GM12878 (cell line): ENCODE measurements at regions not wholly inside any gene's neighbourhood (a gene's known extent, or its start where the extent isn't known, plus 50 kb on each side); places are given as distances from the start of the nearest gene placed in this dataset.

ENCODE experiments used
- EGR1 ChIP-seq, 2 experiments: IDR thresholded peaks; 1 replicate in 1 of 2; 2 replicates in 1 of 2; pipeline ENCODE4 v1.6.1; 2011 to 2012; ENCODE audit warnings: low read depth in 2 of 2, low read length in 2 of 2, borderline replicate concordance in 1 of 2, mild to moderate bottlenecking in 1 of 2, moderate library complexity in 1 of 2
- EZH2 ChIP-seq: IDR thresholded peaks from 2 replicates; pipeline ENCODE4 v1.6.1; 2012; ENCODE audit warnings: low read depth, mild to moderate bottlenecking, control low read depth, inconsistent platforms, low read length, borderline replicate concordance; ENCODE audit not compliant: control insufficient read depth
- FOXM1 ChIP-seq: IDR thresholded peaks from 2 replicates; pipeline ENCODE4 v1.6.1; 2012; ENCODE audit warnings: low read depth, mild to moderate bottlenecking, inconsistent platforms, low read length, moderate library complexity
- KDM1A ChIP-seq: fragments of 200-600 bp; sonication (generic); IDR thresholded peaks from 2 replicates; pipeline ENCODE4 v1.6.1; 2016; ENCODE audit warnings: borderline replicate concordance
- MYC ChIP-seq: IDR thresholded peaks from 2 replicates; pipeline ENCODE4 v1.6.1; 2011; ENCODE audit warnings: mild to moderate bottlenecking, low read length, moderate library complexity, inconsistent platforms; ENCODE audit not compliant: insufficient read depth, insufficient replicate concordance, insufficient read length, severe bottlenecking
- POLR2A ChIP-seq: IDR thresholded peaks from 2 replicates; pipeline ENCODE4 v1.6.1; 2011; ENCODE audit warnings: low read depth, mild to moderate bottlenecking, low read length
- RAD51 ChIP-seq: fragments of 450-650 bp; IDR thresholded peaks from 2 replicates; pipeline ENCODE4 v1.6.1; 2016; ENCODE audit warnings: moderate library complexity, mild to moderate bottlenecking, inconsistent platforms
- SPI1 ChIP-seq: IDR thresholded peaks from 2 replicates; pipeline ENCODE4 v1.6.1; 2011; ENCODE audit warnings: low read depth, mild to moderate bottlenecking, low read length, moderate library complexity, borderline replicate concordance; ENCODE audit not compliant: insufficient read depth
- TAF1 ChIP-seq: IDR thresholded peaks from 2 replicates; pipeline ENCODE4 v1.6.1; 2011; ENCODE audit warnings: mild to moderate bottlenecking, low read depth, low read length, borderline replicate concordance
- TF ChIP-seq, protein P1 (sequence below), 3 experiments: IDR thresholded peaks in 2 of 3; conservative IDR thresholded peaks in 1 of 3; 2 replicates each; pipeline ENCODE4 v1.5.1; 2011; ENCODE audit warnings: low read depth in 3 of 3, low read length in 3 of 3, mild to moderate bottlenecking in 3 of 3, control low read depth in 2 of 3, moderate library complexity in 2 of 3, inconsistent platforms in 1 of 3, mixed read lengths in 1 of 3; ENCODE audit not compliant: control insufficient read depth in 2 of 3, insufficient read depth in 1 of 3; ENCODE audit errors: extremely low read depth in 1 of 3
- TF ChIP-seq, protein P2 (sequence below): fragments of 450-650 bp; IDR thresholded peaks from 2 replicates; pipeline ENCODE4 v1.6.1; 2017; ENCODE audit warnings: mild to moderate bottlenecking

DNA sequence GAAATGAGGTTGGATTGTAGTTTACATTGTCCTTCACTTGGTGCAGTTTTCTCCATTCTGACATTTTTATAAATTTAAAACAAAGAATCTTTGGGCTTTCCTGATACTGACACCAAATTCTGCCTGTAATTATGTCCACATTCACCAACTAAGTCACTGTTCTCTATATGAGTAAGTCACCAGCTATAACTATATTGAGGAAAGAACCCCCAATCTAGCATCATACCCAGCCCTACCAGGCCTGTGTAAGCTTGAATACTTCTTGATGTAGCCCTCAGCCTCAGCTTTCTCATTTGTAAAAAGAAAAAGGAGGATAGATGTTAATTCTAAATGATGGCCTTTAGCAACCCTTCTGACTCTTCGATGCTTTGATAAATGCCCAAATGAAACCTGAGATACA is 112.7 kb upstream of the FST start:
- TF ChIP-seq, protein P1, sequence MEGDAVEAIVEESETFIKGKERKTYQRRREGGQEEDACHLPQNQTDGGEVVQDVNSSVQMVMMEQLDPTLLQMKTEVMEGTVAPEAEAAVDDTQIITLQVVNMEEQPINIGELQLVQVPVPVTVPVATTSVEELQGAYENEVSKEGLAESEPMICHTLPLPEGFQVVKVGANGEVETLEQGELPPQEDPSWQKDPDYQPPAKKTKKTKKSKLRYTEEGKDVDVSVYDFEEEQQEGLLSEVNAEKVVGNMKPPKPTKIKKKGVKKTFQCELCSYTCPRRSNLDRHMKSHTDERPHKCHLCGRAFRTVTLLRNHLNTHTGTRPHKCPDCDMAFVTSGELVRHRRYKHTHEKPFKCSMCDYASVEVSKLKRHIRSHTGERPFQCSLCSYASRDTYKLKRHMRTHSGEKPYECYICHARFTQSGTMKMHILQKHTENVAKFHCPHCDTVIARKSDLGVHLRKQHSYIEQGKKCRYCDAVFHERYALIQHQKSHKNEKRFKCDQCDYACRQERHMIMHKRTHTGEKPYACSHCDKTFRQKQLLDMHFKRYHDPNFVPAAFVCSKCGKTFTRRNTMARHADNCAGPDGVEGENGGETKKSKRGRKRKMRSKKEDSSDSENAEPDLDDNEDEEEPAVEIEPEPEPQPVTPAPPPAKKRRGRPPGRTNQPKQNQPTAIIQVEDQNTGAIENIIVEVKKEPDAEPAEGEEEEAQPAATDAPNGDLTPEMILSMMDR (IDR thresholded peaks at IDR 0.05 in 2 of 3, conservative IDR thresholded peaks at IDR 0.05 in 1 of 3; ENCODE audit: control insufficient read depth in 2 of 3, extremely low read depth in 1 of 3, insufficient read depth in 1 of 3, low read depth in 3 of 3, low read length in 3 of 3), result no peak
- TF ChIP-seq POLR2A, result no peak
- no peak for TF ChIP-seq EGR1 (IDR thresholded peaks at IDR 0.05; ENCODE audit: borderline replicate concordance in 1 of 2, low read depth in 2 of 2, low read length in 2 of 2)
- TF ChIP-seq, protein P2, sequence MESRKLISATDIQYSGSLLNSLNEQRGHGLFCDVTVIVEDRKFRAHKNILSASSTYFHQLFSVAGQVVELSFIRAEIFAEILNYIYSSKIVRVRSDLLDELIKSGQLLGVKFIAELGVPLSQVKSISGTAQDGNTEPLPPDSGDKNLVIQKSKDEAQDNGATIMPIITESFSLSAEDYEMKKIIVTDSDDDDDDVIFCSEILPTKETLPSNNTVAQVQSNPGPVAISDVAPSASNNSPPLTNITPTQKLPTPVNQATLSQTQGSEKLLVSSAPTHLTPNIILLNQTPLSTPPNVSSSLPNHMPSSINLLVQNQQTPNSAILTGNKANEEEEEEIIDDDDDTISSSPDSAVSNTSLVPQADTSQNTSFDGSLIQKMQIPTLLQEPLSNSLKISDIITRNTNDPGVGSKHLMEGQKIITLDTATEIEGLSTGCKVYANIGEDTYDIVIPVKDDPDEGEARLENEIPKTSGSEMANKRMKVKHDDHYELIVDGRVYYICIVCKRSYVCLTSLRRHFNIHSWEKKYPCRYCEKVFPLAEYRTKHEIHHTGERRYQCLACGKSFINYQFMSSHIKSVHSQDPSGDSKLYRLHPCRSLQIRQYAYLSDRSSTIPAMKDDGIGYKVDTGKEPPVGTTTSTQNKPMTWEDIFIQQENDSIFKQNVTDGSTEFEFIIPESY, result no peak
- TF ChIP-seq EZH2, result no peak
- no peak for TF ChIP-seq TAF1
- TF ChIP-seq FOXM1, result no peak
- TF ChIP-seq SPI1, result no peak
- no peak for TF ChIP-seq MYC
- no peak for TF ChIP-seq KDM1A
- TF ChIP-seq RAD51, result no peak
